Panc1 (cell line): ENCODE measurements at regions not wholly inside any gene's neighbourhood (a gene's known extent, or its start where the extent isn't known, plus 50 kb on each side); places are given as distances from the start of the nearest gene placed in this dataset.
"Not testable (repeated sequence)": the region's sequence is repeated elsewhere in the genome, so short reads cannot be mapped to it uniquely, and the experiment has no call there.

Experiments used
- ATAC-seq: fragments of 200-7000 bp; cut with Tn5 transposase; 2 replicates; pipeline ENCODE4 v1.9.1; 2020; ENCODE audit warnings: mild to moderate bottlenecking, moderate library complexity
- BruUV-seq: library from RNA; stranded (reverse); fragments of 400-500 nt; replicated peaks from 2 replicates; lab custom pipeline; 2021; lab: Mats Ljungman, UMichigan
- CTCF ChIA-PET: fragments of 300-600 bp; sonication (Branson Sonifier 250); formaldehyde crosslinking; loops from one replicate; lab custom pipeline; 2022; ENCODE audit warnings: antibody characterized with exemption; lab: Charles Lee
- POLR2A ChIA-PET: fragments of 300-600 bp; sonication (Branson Sonifier 250); formaldehyde crosslinking; loops from one replicate; lab custom pipeline; 2022; ENCODE audit warnings: antibody characterized with exemption; lab: Charles Lee
- DNase-seq: peaks from one replicate; pipeline ENCODE4 v3.0.0-alpha.2; 2010; ENCODE audit warnings: low read depth, low spot score
- H3K27ac ChIP-seq: 2 replicates; pipeline ENCODE4 v1.5.1; 2011; ENCODE audit warnings: mild to moderate bottlenecking, low read length, inconsistent platforms
- H3K27me3 ChIP-seq: fragments of 200-500 bp; sonication (Bioruptor generic); 2 replicates; pipeline ENCODE4 v1.6.0; 2014; ENCODE audit warnings: low read length, inconsistent platforms; ENCODE audit not compliant: control insufficient read depth, insufficient read depth
- H3K36me3 ChIP-seq: fragments of 200-500 bp; sonication (Bioruptor generic); 2 replicates; pipeline ENCODE4 v1.5.1; 2014; ENCODE audit warnings: inconsistent platforms, mild to moderate bottlenecking, low read length, moderate library complexity; ENCODE audit not compliant: control insufficient read depth, insufficient read depth
- H3K4me1 ChIP-seq: 2 replicates; pipeline ENCODE4 v1.5.1; 2011; ENCODE audit warnings: inconsistent platforms, mild to moderate bottlenecking, low read length, moderate library complexity; ENCODE audit not compliant: control insufficient read depth, insufficient read depth
- H3K4me3 ChIP-seq, 2 experiments: 2 replicates each; pipeline ENCODE4 v1.5.1; 2011 to 2012; ENCODE audit warnings: low read depth in 2 of 2, low read length in 2 of 2, mild to moderate bottlenecking in 2 of 2, inconsistent platforms in 1 of 2, moderate library complexity in 1 of 2
- H3K9me3 ChIP-seq: fragments of 200-500 bp; sonication (Bioruptor generic); 2 replicates; pipeline ENCODE4 v1.5.1; 2014; ENCODE audit warnings: low read depth, mild to moderate bottlenecking, inconsistent platforms, low read length, moderate library complexity; ENCODE audit not compliant: control insufficient read depth, insufficient read depth
- CTCF ChIP-seq: fragments of 450-650 bp; IDR thresholded peaks from 2 replicates; pipeline ENCODE4 v1.5.1; 2017; ENCODE audit warnings: mild to moderate bottlenecking
- in situ Hi-C: cut with HindIII; loops from 2 replicates; pipeline ENCODE4 v1.10.0; 2016; ENCODE audit warnings: low sequenced_read_pairs, low pct_unique_long_range_greater_than_20kb
- intact Hi-C: fragments of 100-400 bp; cut with micrococcal nuclease; formaldehyde crosslinking; loops from one replicate; pipeline ENCODE4 v1.10.0; 2022; ENCODE audit not compliant: unreplicated experiment

- intact Hi-C loops, H3K9me3 ChIP-seq, CTCF ChIA-PET, POLR2A ChIA-PET, ATAC-seq, in situ Hi-C loops, H3K4me3 ChIP-seq, BruUV-seq, H3K4me1 ChIP-seq, H3K27me3 ChIP-seq, H3K27ac ChIP-seq, DNase-seq, H3K36me3 ChIP-seq: not testable (repeated sequence)
Observed at GRCh38 chr22:12541412-12542170, 2986.4 kb upstream of the OR11H1 start.

GRCh38 chr22:12553366-12553765, 2974.6 kb upstream of the OR11H1 start:
- DNase-seq, in situ Hi-C loops, BruUV-seq, H3K36me3 ChIP-seq, H3K27me3 ChIP-seq, H3K4me3 ChIP-seq, H3K27ac ChIP-seq, intact Hi-C loops, H3K9me3 ChIP-seq, ATAC-seq, H3K4me1 ChIP-seq, POLR2A ChIA-PET, CTCF ChIA-PET: not testable (repeated sequence)

- H3K27ac ChIP-seq, ATAC-seq, in situ Hi-C loops, CTCF ChIA-PET, POLR2A ChIA-PET, H3K4me3 ChIP-seq, DNase-seq, H3K9me3 ChIP-seq, H3K27me3 ChIP-seq, H3K36me3 ChIP-seq, intact Hi-C loops, H3K4me1 ChIP-seq, BruUV-seq: not testable (repeated sequence)
Observed at GRCh38 chr22:12554648-12555192, 2973.3 kb upstream of the OR11H1 start.

- H3K36me3 ChIP-seq, H3K4me1 ChIP-seq, intact Hi-C loops, in situ Hi-C loops, H3K9me3 ChIP-seq, DNase-seq, ATAC-seq, H3K4me3 ChIP-seq, H3K27me3 ChIP-seq, CTCF ChIA-PET, H3K27ac ChIP-seq, POLR2A ChIA-PET, BruUV-seq: not testable (repeated sequence)
Observed at GRCh38 chr22:12571500-12571899, 2956.5 kb upstream of the OR11H1 start.

GRCh38 chr22:12579655-12580054, 2948.3 kb upstream of the OR11H1 start:
- DNase-seq, H3K9me3 ChIP-seq, POLR2A ChIA-PET, H3K27ac ChIP-seq, intact Hi-C loops, CTCF ChIA-PET, H3K36me3 ChIP-seq, H3K27me3 ChIP-seq, in situ Hi-C loops, H3K4me1 ChIP-seq, BruUV-seq, ATAC-seq, H3K4me3 ChIP-seq: not testable (repeated sequence)
- peak; percentile 24; the same call in 1 of the 2 replicates for TF ChIP-seq CTCF

- H3K27ac ChIP-seq, in situ Hi-C loops, ATAC-seq, H3K4me1 ChIP-seq, POLR2A ChIA-PET, H3K4me3 ChIP-seq, H3K27me3 ChIP-seq, intact Hi-C loops, BruUV-seq, DNase-seq, H3K9me3 ChIP-seq, H3K36me3 ChIP-seq, CTCF ChIA-PET: not testable (repeated sequence)
Observed at GRCh38 chr22:12584457-12584856, 2943.5 kb upstream of the OR11H1 start.

GRCh38 chr22:12584874-12585273, 2943.1 kb upstream of the OR11H1 start:
- in situ Hi-C loops, BruUV-seq, intact Hi-C loops, H3K4me3 ChIP-seq, H3K27ac ChIP-seq, DNase-seq, H3K4me1 ChIP-seq, POLR2A ChIA-PET, CTCF ChIA-PET, ATAC-seq, H3K27me3 ChIP-seq, H3K36me3 ChIP-seq, H3K9me3 ChIP-seq: not testable (repeated sequence)
